ENCODE measurements at regions not wholly inside any gene's neighbourhood (a gene's known extent, or its start where the extent isn't known, plus 50 kb on each side); places are given as distances from the start of the nearest gene placed in this dataset.

- TF ChIP-seq GATA3 (IDR thresholded peaks at IDR 0.05; ENCODE audit: low read depth, low read length) (no peak), GATA2 (IDR thresholded peaks at IDR 0.05; ENCODE audit: low read depth, low read length) (no peak)
Measured at GRCh38 chr22:48250937-48251530, 1488.6 kb downstream of the TBC1D22A start.
